Neutrophil (primary cell): ENCODE measurements at regions not wholly inside any gene's neighbourhood (a gene's known extent, or its start where the extent isn't known, plus 50 kb on each side); places are given as distances from the start of the nearest gene placed in this dataset.

ENCODE experiments used
- H3K27ac ChIP-seq: fragments of 200-600 bp; sonication (generic); 2 replicates; pipeline ENCODE4 v1.5.1; 2016; ENCODE audit warnings: mild to moderate bottlenecking, moderate library complexity
- H3K27me3 ChIP-seq: fragments of 200-600 bp; sonication (generic); 2 replicates; pipeline ENCODE4 v1.6.0; 2016; ENCODE audit warnings: mild to moderate bottlenecking
- H3K36me3 ChIP-seq: fragments of 200-600 bp; sonication (generic); 2 replicates; pipeline ENCODE4 v1.5.1; 2017
- H3K4me1 ChIP-seq, 2 experiments: fragments of 200-600 bp in 1 of 2; sonication (generic) in 1 of 2; 1 replicate in 1 of 2; 2 replicates in 1 of 2; pipeline versions ENCODE4 v1.5.1 to v1.6.1; 2013 to 2016; ENCODE audit warnings: low read depth in 1 of 2, low read length in 1 of 2, mild to moderate bottlenecking in 1 of 2, moderate library complexity in 1 of 2; ENCODE audit not compliant: control insufficient read depth in 1 of 2, insufficient read depth in 1 of 2
- H3K4me3 ChIP-seq, 2 experiments: fragments of 200-600 bp in 1 of 2; sonication (generic) in 1 of 2; 1 replicate in 1 of 2; 2 replicates in 1 of 2; pipeline ENCODE4 v1.5.1; 2013 to 2016; ENCODE audit warnings: low read depth in 1 of 2, low read length in 1 of 2, mild to moderate bottlenecking in 1 of 2, moderate library complexity in 1 of 2
- H3K9me3 ChIP-seq: fragments of 200-600 bp; sonication (generic); 2 replicates; pipeline ENCODE4 v1.5.1; 2016
- CTCF ChIP-seq: fragments of 200-600 bp; sonication (generic); IDR thresholded peaks from 2 replicates; pipeline ENCODE4 v1.5.1; 2016; ENCODE audit warnings: antibody characterized with exemption

- no peaks in the 10 kb centered on the region for H3K27me3 ChIP-seq
- TF ChIP-seq CTCF = no peak
- H3K4me3 ChIP-seq = no peak overlapping the region
- no peak overlapping the region for H3K27ac ChIP-seq
- H3K9me3 ChIP-seq = no peaks in the 10 kb centered on the region
- H3K36me3 ChIP-seq = no peaks in the 10 kb centered on the region
- H3K4me1 ChIP-seq = no peaks in the 10 kb centered on the region
Observed at GRCh38 chr15:20349774-20350498, 191.7 kb downstream of the GOLGA6L6 start.

- Histone ChIP-seq H3K27ac (no peak overlapping the region), H3K4me1 (no peaks in the 10 kb centered on the region), H3K9me3 (no peaks in the 10 kb centered on the region)
Observed at GRCh38 chr15:20348900-20349773, 192.5 kb downstream of the GOLGA6L6 start.

GRCh38 chr15:20348291-20348899 is 193.2 kb downstream of the GOLGA6L6 start:
- Histone ChIP-seq H3K9me3 (no peaks in the 10 kb centered on the region), H3K4me3 (no peak overlapping the region), H3K27ac (no peak overlapping the region), H3K4me1 (no peaks in the 10 kb centered on the region), H3K27me3 (no peaks in the 10 kb centered on the region), H3K36me3 (no peaks in the 10 kb centered on the region)
- TF ChIP-seq CTCF = no peak

More at GRCh38 chr15:20348900-20349773, 192.5 kb downstream of the GOLGA6L6 start:
- no peak for TF ChIP-seq CTCF
- H3K36me3 ChIP-seq = no peaks in the 10 kb centered on the region
- no peak overlapping the region for H3K4me3 ChIP-seq
- H3K27me3 ChIP-seq = no peaks in the 10 kb centered on the region

- peaks cover 7% of the 10 kb centered on the region for H3K9me3 ChIP-seq
- no peak overlapping the region for H3K27ac ChIP-seq
- H3K4me1 ChIP-seq = no peaks in the 10 kb centered on the region
- H3K4me3 ChIP-seq = no peak overlapping the region
- no peak for TF ChIP-seq CTCF
- no peaks in the 10 kb centered on the region for H3K27me3 ChIP-seq
- H3K36me3 ChIP-seq = no peaks in the 10 kb centered on the region
Observed at GRCh38 chr15:20346082-20346805, 195.4 kb downstream of the GOLGA6L6 start.

- no peaks in the 10 kb centered on the region for H3K27me3 ChIP-seq
- H3K4me1 ChIP-seq = no peaks in the 10 kb centered on the region
- H3K27ac ChIP-seq = no peak overlapping the region
- peaks cover 15% of the 10 kb centered on the region for H3K9me3 ChIP-seq
- TF ChIP-seq CTCF = no peak
- no peaks in the 10 kb centered on the region for H3K36me3 ChIP-seq
- H3K4me3 ChIP-seq = no peak overlapping the region
Observed at GRCh38 chr15:20345401-20345958, 196.1 kb downstream of the GOLGA6L6 start.
